Jurkat, Clone E6-1 (cell line): ENCODE measurements at regions not wholly inside any gene's neighbourhood (a gene's known extent, or its start where the extent isn't known, plus 50 kb on each side); places are given as distances from the start of the nearest gene placed in this dataset.

Experiments used
- DNase-seq: peaks from one replicate; pipeline ENCODE4 v3.0.0-alpha.2; 2011; ENCODE audit warnings: low read depth, low spot score
- H3K4me3 ChIP-seq: 2 replicates; pipeline ENCODE4 v1.5.1; 2011; ENCODE audit warnings: mild to moderate bottlenecking, low read length, control low read depth, moderate library complexity

GRCh38 chr1:30419831-30420230 is 303.6 kb downstream of the MATN1 start:
- H3K4me3 ChIP-seq, result no peak overlapping the region
- no peak for DNase-seq

- DNase-seq, result no peak
- no peak overlapping the region for H3K4me3 ChIP-seq
Observed at GRCh38 chr1:30418939-30419720, 304.3 kb downstream of the MATN1 start.

GRCh38 chr1:30418061-30418938 is 305.1 kb downstream of the MATN1 start:
- no peak for DNase-seq
- no peak overlapping the region for H3K4me3 ChIP-seq

- DNase-seq, result no peak
- no peak overlapping the region for H3K4me3 ChIP-seq
Observed at GRCh38 chr1:30417701-30418046, 305.7 kb downstream of the MATN1 start.

- no peak overlapping the region for H3K4me3 ChIP-seq
- DNase-seq, result no peak
Observed at GRCh38 chr1:30417001-30417700, 306.2 kb downstream of the MATN1 start.

GRCh38 chr1:30416221-30416820 is 307.1 kb downstream of the MATN1 start:
- DNase-seq, result no peak
- no peak overlapping the region for H3K4me3 ChIP-seq

- no peak for DNase-seq
- no peak overlapping the region for H3K4me3 ChIP-seq
Observed at GRCh38 chr1:30415171-30415940, 308.0 kb downstream of the MATN1 start.

- no peak overlapping the region for H3K4me3 ChIP-seq
- DNase-seq, result no peak
Observed at GRCh38 chr1:30414851-30415165, 308.6 kb downstream of the MATN1 start.

GRCh38 chr1:30414086-30414850 is 309.1 kb downstream of the MATN1 start:
- no peak overlapping the region for H3K4me3 ChIP-seq
- DNase-seq, result no peak

GRCh38 chr1:30413606-30414005 is 309.8 kb downstream of the MATN1 start:
- H3K4me3 ChIP-seq, result no peak overlapping the region
- no peak for DNase-seq

GRCh38 chr1:30413111-30413440 is 310.3 kb downstream of the MATN1 start:
- no peak overlapping the region for H3K4me3 ChIP-seq
- DNase-seq, result no peak

- DNase-seq, result no peak
- no peak overlapping the region for H3K4me3 ChIP-seq
Observed at GRCh38 chr1:30412241-30413110, 310.9 kb downstream of the MATN1 start.

- DNase-seq, result no peak
- no peak overlapping the region for H3K4me3 ChIP-seq
Observed at GRCh38 chr1:30411206-30411605, 312.2 kb downstream of the MATN1 start.

GRCh38 chr1:30410153-30410851 is 313.1 kb downstream of the MATN1 start:
- no peak for DNase-seq
- H3K4me3 ChIP-seq, result no peak overlapping the region

GRCh38 chr1:30409476-30410152 is 313.8 kb downstream of the MATN1 start:
- DNase-seq, result no peak

GRCh38 chr1:30407865-30408580 is 315.4 kb downstream of the MATN1 start:
- no peak overlapping the region for H3K4me3 ChIP-seq
- no peak for DNase-seq

More at GRCh38 chr1:30409476-30410152, 313.8 kb downstream of the MATN1 start:
- H3K4me3 ChIP-seq, result no peak overlapping the region
